ENCODE measurements at regions not wholly inside any gene's neighbourhood (a gene's known extent, or its start where the extent isn't known, plus 50 kb on each side); places are given as distances from the start of the nearest gene placed in this dataset.
A peak's percentile ranks its signal among the peaks of the same experiment; 100 is the strongest.
"Not testable (repeated sequence)": the region's sequence is repeated elsewhere in the genome, so short reads cannot be mapped to it uniquely, and the experiment has no call there.

DNA sequence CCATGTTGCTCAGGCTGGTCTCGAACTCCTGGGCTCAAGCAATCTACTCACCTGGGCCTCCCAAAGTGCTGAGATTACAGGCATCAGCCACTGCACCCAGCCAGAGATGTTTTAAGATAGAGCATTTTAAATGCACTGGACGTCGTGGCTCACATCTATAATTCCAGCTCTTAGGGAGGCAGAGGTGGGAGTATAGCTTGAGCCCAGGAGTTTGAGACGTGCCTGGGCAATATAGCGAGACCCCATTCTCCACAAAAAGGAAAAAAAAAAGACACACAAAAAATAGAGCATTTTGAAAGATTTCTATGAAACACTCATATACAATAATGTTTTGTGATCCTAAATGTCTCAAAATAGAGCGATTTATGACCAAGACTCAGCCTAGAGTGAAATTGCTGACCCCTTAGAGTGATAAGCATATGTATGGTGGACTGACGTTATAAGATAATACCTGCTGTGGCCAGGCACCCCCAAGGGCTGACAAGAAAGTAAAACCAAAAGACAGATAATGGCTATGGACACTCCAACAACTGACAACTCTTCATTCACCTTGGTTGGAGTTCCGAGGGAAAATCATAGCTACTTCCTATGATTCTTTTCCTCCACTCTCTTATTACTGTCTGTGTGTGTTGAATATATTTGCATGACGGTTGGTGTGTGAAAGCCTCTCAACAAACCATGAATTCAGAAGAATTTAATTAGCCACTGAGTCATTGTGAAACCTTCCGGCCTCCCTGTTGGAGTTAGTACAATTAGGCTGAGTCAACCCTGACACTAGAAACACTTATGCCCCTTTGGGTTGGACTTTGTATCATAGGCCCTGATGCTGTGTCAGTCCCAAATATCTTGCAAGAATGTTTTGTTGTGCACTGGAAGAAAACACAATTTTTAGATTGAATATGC, 526.5 kb upstream of the NUDT12 start:
- Mint-ChIP-seq H3K9me3 (peaks cover 3% of the 10 kb centered on the region), H3K36me3 (ENCODE audit: low read depth) (no peaks in the 10 kb centered on the region), H3K4me3 (no peak overlapping the region), H3K4me1 (ENCODE audit: low read depth) (no peaks in the 10 kb centered on the region), H3K27me3 (ENCODE audit: low read depth) (no peaks in the 10 kb centered on the region), H3K27ac (no peak overlapping the region)
- CTCF ChIA-PET: no interaction called here
- intact Hi-C loops (cut with micrococcal nuclease): no loop called here
- no peak for DNase-seq

DNA sequence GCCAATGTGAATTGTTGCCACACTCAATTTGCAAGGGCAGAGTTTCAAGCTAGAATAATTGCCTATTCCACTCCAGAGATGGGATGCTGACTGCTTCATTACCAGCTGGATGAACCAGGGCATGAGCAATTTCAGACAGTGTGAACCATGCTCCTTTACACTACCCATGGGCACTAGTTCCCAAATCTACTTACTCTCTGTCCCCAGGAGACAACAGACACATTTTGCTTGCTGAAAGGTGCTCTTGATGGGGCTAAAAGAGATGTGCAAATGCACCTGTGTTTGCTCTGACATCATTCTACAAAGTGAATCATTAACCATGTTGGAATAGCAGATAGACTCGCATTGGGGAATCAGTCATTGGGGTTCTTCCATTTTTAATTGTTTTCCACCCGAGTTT, 522.3 kb upstream of the NUDT12 start:
- H3K4me1 Mint-ChIP-seq (ENCODE audit: low read depth): no peaks in the 10 kb centered on the region
- H3K36me3 Mint-ChIP-seq (ENCODE audit: low read depth): no peaks in the 10 kb centered on the region
- no peak overlapping the region for H3K27ac Mint-ChIP-seq
- H3K9me3 Mint-ChIP-seq: peaks cover 6% of the 10 kb centered on the region
- intact Hi-C loops (cut with micrococcal nuclease): no loop called here
- H3K27me3 Mint-ChIP-seq (ENCODE audit: low read depth): no peaks in the 10 kb centered on the region
- no peak overlapping the region for H3K4me3 Mint-ChIP-seq
- CTCF ChIA-PET: no interaction called here
- no peak for DNase-seq

DNA sequence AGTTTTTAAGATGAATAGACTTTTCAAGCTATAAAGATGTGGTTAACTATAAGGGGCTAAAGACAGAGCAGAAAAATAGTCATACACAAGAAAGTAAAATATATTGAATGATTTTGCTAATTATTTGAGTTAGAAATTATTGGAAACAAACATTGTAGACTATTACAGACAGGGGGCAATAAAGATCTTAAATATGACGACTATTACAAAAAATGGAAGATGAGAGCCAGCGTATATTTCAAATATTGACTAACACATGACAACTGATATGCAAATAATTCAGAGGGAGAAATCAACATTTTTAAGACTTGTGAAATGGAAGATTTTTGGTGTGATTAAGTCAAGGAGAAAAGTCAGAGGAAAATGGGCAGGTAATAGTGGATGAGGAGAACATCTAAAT, 520.2 kb upstream of the NUDT12 start:
- H3K9me3 Mint-ChIP-seq: peaks cover 6% of the 10 kb centered on the region
- H3K4me3 Mint-ChIP-seq: no peak overlapping the region

DNA sequence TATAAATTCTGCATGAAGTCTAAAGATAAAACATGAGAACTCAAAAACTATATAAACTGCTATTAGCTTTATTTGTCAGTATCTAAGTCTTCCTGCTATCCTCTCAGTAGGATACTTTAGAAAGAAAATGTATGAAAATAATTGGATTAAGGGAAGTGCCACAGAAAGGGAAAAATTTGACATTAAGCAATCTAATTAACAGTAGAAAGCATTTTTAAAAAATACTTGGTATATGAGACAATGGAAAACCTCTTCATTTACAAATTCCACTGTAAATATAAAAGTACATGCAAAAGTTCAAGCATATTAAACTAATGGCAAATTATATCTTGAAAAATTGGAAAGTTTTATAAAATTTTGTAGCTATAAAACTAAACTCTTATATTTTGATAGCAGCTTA, 518.6 kb upstream of the NUDT12 start:
- H3K4me3 Mint-ChIP-seq: no peak overlapping the region

More for the DNA sequence above, 520.2 kb upstream of the NUDT12 start:
- intact Hi-C loops (cut with micrococcal nuclease): no loop called here
- Mint-ChIP-seq H3K27ac (peak overlapping the region; percentile 23), H3K27me3 (ENCODE audit: low read depth) (no peaks in the 10 kb centered on the region), H3K4me1 (ENCODE audit: low read depth) (no peaks in the 10 kb centered on the region), H3K36me3 (ENCODE audit: low read depth) (no peaks in the 10 kb centered on the region)
- CTCF ChIA-PET: no interaction called here
- DNase-seq: no peak

DNA sequence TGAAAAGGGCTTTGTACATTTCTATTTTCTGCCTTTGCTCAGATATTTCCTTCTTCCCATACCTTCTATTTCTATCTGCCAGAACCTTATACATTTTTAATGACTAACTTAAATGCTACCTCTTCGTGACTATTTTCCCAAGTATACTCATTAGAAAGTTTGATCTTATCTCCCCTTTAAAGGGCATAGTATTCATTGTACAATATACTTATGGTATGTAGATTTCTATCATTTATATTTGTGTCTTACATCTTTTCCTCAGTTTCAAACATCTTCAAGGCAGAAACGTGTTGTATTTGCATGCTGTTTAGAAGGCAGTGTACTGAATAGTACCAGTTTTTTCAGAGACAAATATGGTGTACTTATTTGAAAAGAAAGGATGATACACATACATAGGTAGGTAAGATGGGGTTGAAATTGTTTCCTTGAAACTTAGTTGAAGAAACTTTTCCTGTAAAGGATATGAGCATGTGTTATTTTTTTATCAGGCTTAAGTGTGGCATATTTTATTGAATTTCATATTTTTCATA, 518.1 kb upstream of the NUDT12 start:
- intact Hi-C loops (cut with micrococcal nuclease): no loop called here

More for the DNA sequence above, 518.6 kb upstream of the NUDT12 start:
- Mint-ChIP-seq H3K9me3 (peaks cover 4% of the 10 kb centered on the region), H3K27ac (no peak overlapping the region), H3K4me1 (ENCODE audit: low read depth) (no peaks in the 10 kb centered on the region), H3K27me3 (ENCODE audit: low read depth) (no peaks in the 10 kb centered on the region), H3K36me3 (ENCODE audit: low read depth) (no peaks in the 10 kb centered on the region)
- intact Hi-C loops (cut with micrococcal nuclease): no loop called here
- no peak for DNase-seq
- CTCF ChIA-PET: no interaction called here

DNA sequence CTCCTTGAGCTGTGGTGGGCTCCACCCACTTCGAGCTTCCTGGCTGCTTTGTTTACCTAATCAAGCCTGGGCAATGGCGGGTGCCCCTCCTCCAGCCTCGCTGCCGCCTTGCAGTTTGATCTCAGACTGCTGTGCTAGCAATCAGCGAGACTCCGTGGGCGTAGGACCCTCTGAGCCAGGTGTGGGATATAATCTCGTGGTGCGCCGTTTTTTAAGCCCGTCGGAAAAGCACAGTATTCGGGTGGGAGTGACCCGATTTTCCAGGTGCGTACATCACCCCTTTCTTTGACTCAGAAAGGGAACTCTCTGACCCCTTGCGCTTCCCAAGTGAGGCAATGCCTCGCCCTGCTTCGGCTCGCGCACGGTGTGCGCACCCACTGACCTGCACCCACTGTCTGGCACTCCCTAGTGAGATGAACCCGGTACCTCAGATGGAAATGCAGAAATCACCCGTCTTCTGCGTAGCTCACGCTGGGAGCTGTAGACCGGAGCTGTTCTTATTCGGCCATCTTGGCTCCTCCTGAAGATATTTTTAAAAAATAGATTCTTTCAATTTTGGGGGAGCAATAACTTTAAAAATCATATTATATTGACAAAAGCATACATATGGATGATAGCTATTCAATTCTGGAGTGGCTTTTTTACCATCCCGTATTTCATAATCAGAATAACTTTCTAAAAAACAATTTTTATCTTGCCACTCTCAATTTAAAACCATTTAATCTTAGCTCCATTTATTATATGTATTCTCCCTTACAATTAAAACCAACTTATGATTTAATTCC, 517.5 kb upstream of the NUDT12 start:
- DNase-seq; CTCF ChIA-PET; H3K27ac Mint-ChIP-seq; H3K27me3 Mint-ChIP-seq (ENCODE audit: low read depth); H3K4me3 Mint-ChIP-seq; intact Hi-C loops (cut with micrococcal nuclease); H3K36me3 Mint-ChIP-seq (ENCODE audit: low read depth); H3K9me3 Mint-ChIP-seq; H3K4me1 Mint-ChIP-seq (ENCODE audit: low read depth): not testable (repeated sequence)

More for the DNA sequence above, 518.1 kb upstream of the NUDT12 start:
- Mint-ChIP-seq H3K9me3 (peaks cover 4% of the 10 kb centered on the region), H3K36me3 (ENCODE audit: low read depth) (no peaks in the 10 kb centered on the region), H3K27ac (no peak overlapping the region), H3K27me3 (ENCODE audit: low read depth) (no peaks in the 10 kb centered on the region), H3K4me1 (ENCODE audit: low read depth) (no peaks in the 10 kb centered on the region), H3K4me3 (no peak overlapping the region)
- no peak for DNase-seq
- CTCF ChIA-PET: no interaction called here

DNA sequence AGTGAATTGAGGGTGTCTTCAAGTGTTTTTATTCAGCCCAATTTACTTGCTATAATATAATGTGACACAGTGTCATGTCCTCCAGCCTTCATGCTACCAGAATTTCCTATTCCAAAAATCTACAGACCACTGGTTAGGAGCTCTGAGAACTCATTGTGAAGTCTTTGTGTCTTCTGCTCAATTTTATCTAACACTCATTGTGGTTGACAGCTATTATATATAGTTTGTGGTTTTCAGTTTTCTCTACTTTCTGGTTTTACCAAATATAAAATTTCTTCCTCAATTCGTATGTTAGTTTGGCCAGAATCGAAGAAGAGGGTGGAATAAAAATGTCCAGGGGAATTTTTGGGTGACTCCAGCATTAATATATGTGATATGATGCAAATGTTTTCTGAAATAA, 509.3 kb upstream of the NUDT12 start:
- Mint-ChIP-seq H3K4me1 (ENCODE audit: low read depth) (no peaks in the 10 kb centered on the region), H3K9me3 (peaks cover 8% of the 10 kb centered on the region), H3K27me3 (ENCODE audit: low read depth) (no peaks in the 10 kb centered on the region), H3K4me3 (no peak overlapping the region), H3K27ac (no peak overlapping the region), H3K36me3 (ENCODE audit: low read depth) (no peaks in the 10 kb centered on the region)
- intact Hi-C loops (cut with micrococcal nuclease): no loop called here
- DNase-seq: no peak
- CTCF ChIA-PET: no interaction called here

DNA sequence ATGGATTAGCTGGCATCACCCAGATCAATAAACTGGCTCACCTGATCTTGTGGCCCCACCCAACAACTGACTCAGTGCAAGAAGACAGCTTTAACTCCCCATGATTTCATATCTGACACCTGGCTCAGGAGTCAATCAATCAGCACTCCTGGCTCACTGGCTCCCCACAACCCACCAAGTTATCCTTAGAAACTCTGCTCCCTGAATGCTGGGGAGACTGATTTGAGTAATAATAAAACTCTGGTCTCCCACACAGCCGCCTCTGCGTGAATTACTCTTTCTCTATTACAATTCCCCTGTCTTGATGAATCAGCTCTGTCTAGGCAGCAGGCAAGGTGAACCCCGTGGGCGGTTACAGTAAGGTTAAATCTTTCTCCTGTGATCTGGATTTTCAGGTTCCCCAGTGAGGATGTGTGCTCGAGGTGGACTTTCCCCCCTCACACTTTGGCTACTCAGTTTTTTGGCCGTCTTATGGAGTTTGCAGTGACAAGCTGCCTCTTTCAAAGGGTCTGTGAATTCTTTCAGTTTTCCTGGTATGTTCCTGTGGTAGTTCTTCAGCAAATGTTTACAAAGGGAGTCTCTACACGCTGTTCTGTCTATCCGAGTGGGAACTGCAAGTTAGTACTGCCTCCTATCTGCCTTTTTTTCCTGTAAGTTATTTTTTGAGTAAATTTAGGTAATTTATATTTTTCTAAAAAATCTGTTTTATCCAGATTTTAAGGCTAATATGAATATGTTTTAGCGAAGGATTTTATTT, 500.2 kb upstream of the NUDT12 start:
- Mint-ChIP-seq H3K9me3 (no peaks in the 10 kb centered on the region), H3K27me3 (ENCODE audit: low read depth) (no peaks in the 10 kb centered on the region), H3K4me1 (ENCODE audit: low read depth) (no peaks in the 10 kb centered on the region), H3K36me3 (ENCODE audit: low read depth) (no peaks in the 10 kb centered on the region), H3K4me3 (no peak overlapping the region), H3K27ac (no peak overlapping the region)
- CTCF ChIA-PET: no interaction called here
- intact Hi-C loops (cut with micrococcal nuclease): no loop called here
- no peak for DNase-seq

DNA sequence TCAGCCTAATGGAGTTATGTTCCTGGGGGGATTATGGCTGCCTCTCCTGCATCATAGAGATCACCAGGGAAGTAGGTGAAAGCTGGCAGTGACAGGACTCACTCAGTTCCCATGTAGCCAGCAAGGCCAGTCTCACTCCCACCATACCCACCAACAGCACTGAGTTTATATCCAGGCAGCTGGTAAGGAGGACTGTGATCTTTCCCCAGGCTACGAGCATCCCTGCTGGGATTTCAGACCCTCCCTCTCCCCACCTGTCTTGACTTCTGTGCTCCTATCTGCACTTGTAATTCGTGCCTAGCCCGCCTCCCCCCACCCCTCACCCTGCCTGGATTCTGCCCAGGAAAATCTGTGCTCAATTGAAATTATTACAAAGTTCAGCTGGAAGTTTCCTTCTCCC, 499.1 kb upstream of the NUDT12 start:
- H3K4me3 Mint-ChIP-seq: no peak overlapping the region
- intact Hi-C loops (cut with micrococcal nuclease): no loop called here
- no peak overlapping the region for H3K27ac Mint-ChIP-seq
- H3K27me3 Mint-ChIP-seq (ENCODE audit: low read depth): no peaks in the 10 kb centered on the region
- no peaks in the 10 kb centered on the region for H3K4me1 Mint-ChIP-seq (ENCODE audit: low read depth)
- DNase-seq: no peak
- H3K36me3 Mint-ChIP-seq (ENCODE audit: low read depth): no peaks in the 10 kb centered on the region
- CTCF ChIA-PET: no interaction called here
- no peaks in the 10 kb centered on the region for H3K9me3 Mint-ChIP-seq

DNA sequence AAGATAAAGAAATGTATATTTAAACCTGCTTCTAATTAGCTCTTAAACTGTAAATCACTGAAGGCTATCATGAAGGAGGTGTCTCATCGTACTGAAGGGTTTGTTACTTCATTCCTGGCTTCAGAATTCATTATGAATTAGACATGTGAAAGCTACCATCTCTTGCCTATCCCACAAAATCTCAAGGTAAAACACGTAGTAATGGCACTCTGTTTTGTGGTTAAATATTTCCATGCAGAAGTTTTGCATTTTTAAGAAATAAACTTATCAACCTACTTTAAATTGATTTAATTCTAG, 490.7 kb upstream of the NUDT12 start:
- Mint-ChIP-seq H3K4me1 (ENCODE audit: low read depth) (no peaks in the 10 kb centered on the region), H3K9me3 (peaks cover 3% of the 10 kb centered on the region), H3K27me3 (ENCODE audit: low read depth) (no peaks in the 10 kb centered on the region), H3K36me3 (ENCODE audit: low read depth) (no peaks in the 10 kb centered on the region), H3K27ac (no peak overlapping the region), H3K4me3 (no peak overlapping the region)
- intact Hi-C loops (cut with micrococcal nuclease): no loop called here
- CTCF ChIA-PET: no interaction called here
- no peak for DNase-seq

DNA sequence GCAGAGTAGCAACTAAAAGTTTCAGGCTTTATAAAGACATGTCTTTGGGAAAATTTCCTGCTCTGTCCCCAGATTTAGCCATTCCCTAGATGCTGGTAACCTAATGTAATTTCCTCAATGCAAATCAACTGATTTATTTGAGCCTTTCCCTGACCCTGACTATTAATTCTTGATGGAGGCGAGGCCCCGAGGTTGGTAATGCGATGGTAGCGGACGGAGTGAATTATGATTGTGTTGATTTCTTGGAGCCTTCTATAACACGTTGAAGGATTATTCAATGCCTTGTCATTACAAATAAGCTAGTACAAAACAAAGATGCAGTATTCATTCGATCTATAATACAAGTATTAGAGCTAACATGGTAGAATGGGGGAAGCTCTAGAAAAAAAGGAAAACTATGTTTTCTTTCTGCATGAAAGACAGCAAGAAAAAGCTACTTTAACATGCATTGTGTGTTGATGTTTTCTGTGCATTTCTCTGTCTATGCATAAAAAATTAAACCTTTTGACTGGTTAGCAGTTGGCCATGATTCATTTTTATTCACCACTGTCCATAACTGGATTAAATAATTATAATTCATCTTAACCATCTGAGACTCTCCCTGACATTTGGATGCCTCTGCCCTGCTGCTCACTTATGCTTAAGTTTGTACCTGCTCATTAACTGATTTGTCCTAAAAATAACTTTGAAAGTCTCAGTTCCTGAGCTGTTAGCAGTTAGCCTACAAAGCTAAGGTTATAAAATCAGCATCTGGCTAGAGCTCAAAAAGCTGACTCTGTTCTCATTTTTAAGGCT, 490.2 kb upstream of the NUDT12 start:
- H3K4me1 Mint-ChIP-seq (ENCODE audit: low read depth): no peaks in the 10 kb centered on the region
- intact Hi-C loops (cut with micrococcal nuclease): no loop called here
- no peak for DNase-seq
- no peaks in the 10 kb centered on the region for H3K36me3 Mint-ChIP-seq (ENCODE audit: low read depth)
- H3K27me3 Mint-ChIP-seq (ENCODE audit: low read depth): no peaks in the 10 kb centered on the region
- H3K9me3 Mint-ChIP-seq: peaks cover 3% of the 10 kb centered on the region
- H3K27ac Mint-ChIP-seq: no peak overlapping the region
- CTCF ChIA-PET: no interaction called here
- no peak overlapping the region for H3K4me3 Mint-ChIP-seq

DNA sequence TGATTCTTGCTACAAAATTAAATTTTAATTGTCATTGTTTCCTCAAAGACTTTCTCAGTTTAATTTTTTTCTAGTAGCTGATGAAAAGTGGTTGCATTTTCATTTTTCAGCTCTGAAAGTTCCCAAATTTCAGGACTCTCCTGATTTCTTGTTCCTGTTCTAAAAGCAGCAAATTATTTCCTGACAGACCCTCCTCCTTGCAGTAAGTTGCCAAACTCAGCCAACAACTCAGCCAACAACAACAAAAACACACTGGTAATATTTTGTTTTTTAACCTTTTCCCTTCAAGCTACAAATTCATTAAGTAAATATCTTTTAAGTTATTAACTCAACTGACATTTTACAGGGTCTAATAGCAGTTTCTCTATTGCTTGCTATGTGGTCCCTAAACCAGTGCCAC, 487.8 kb upstream of the NUDT12 start:
- H3K4me3 Mint-ChIP-seq: no peak overlapping the region
- CTCF ChIA-PET: no interaction called here
- peaks cover 3% of the 10 kb centered on the region for H3K9me3 Mint-ChIP-seq
- H3K27ac Mint-ChIP-seq: no peak overlapping the region
- H3K4me1 Mint-ChIP-seq (ENCODE audit: low read depth): no peaks in the 10 kb centered on the region
- DNase-seq: no peak
- intact Hi-C loops (cut with micrococcal nuclease): no loop called here
- no peaks in the 10 kb centered on the region for H3K36me3 Mint-ChIP-seq (ENCODE audit: low read depth)
- H3K27me3 Mint-ChIP-seq (ENCODE audit: low read depth): no peaks in the 10 kb centered on the region

All from activated naive CD4-positive, alpha-beta T cell treated with anti-CD3 and anti-CD28 coated beads for 36 hours (primary cell).